GM21825 (cell line): ENCODE measurements at regions not wholly inside any gene's neighbourhood (a gene's known extent, or its start where the extent isn't known, plus 50 kb on each side); places are given as distances from the start of the nearest gene placed in this dataset.
A peak's percentile ranks its signal among the peaks of the same experiment; 100 is the strongest.
"Not testable (repeated sequence)": the region's sequence is repeated elsewhere in the genome, so short reads cannot be mapped to it uniquely, and the experiment has no call there.

Experiments
- ATAC-seq: cut with Tn5 transposase; IDR thresholded peaks from one replicate; pipeline ENCODE4 v1.9.1; 2021; ENCODE audit warnings: mild to moderate bottlenecking, moderate library complexity; ENCODE audit not compliant: unreplicated experiment

DNA sequence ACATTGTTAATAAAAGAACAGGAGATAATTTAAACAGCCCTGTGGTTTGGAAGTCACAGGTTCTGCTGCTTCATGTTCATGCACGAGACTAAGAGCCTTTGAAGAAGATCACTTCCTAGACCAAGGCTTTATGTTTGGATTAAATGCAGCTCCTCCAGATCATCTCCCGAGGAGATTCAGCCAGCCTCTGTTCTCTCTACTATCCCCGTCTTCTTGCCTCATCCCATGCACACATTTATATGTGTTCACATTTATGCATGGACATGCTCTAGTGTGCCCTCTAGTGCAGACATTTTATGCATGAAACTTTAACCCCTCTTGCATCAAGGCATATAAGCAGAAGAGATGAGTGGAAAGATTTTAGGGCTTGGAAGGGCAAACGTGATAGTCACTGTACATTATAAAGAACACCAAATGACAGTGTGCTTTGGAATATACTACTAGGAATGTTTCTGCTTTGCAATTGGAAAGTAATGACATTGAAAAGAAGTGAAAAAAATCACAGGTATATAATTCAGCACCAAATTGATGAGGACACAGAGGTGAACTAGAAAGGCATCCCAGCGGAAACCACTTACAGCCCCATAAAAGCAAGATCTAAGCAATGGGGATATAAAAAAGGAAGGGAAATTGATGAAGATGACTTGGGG lies 271.5 kb upstream of the PLGLB2 start:
- ATAC-seq, result not testable (repeated sequence)

DNA sequence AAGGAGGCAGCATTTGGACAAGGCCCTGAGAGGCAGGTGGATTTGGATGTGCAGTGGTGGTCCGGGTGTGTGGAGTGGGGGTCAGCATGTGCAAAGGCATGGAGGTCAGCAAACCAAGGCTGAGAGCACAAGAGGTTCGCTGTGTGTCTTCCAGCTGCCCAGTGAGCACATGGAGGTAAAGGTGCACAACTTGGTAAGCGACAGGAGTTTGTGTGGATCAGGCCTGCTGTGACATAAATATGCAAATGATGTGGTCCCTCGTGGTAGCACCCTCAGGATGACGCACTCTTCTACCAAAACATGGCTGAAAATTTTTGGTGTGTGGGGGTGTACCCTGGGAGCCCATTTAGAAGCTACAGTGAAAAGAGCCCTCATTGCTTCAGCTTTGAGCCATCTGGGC lies 271.0 kb upstream of the PLGLB2 start:
- not testable (repeated sequence) for ATAC-seq

DNA sequence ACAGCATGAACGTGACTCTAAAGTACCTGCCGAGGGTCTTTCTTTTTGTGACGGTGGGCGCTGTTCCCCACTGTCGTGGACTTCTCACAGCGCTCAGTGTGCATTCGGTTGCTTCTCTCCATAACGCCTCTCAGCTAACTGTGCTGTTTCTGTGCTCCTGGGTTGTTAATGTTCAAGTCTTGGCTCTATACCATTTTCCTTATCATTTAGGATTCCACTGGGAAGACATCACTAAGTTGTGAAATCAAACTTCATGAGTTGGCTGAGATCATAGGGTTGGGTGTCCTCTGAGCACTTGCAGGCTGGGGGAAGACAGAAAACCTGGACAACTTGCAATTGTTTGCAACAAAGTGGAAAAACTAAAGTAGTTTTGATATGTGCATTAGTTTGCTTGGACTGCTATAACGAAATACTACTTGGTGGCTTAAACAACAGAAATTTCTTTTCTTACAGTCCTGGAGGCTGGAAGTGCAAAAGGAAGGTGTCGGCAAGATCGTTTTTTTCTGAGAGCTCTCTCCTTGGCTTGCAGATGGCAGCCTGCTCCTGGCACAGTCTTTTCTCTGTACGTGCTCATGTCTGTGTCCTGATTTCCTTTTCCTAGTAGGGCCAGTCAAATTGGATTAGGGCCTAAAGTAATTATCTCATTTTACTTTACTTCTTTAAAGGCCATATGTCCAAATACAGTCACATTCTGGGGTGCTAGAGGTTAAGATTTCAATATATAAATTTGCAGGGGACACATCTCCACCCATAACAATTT lies 270.0 kb upstream of the PLGLB2 start:
- ATAC-seq, result not testable (repeated sequence)

DNA sequence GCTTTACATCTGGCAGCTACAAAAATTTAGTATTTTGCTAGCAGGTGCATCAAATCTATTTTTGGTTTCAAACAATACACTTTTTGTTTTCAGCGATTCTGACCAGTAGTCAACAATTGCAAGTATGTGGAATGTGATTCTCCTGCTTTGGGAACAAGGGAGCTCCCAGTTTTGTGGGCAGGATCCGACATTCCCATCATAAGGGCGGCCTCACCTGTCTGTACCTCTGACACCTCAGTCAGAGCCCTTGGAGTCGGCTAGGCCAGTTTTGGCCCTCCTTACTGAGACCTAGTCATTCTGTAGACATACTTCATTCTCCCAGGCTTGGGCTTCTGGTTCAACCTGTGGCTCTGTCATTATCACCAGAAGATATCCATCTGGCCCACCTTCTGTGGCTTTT lies 269.0 kb upstream of the PLGLB2 start:
- ATAC-seq, result not testable (repeated sequence)

DNA sequence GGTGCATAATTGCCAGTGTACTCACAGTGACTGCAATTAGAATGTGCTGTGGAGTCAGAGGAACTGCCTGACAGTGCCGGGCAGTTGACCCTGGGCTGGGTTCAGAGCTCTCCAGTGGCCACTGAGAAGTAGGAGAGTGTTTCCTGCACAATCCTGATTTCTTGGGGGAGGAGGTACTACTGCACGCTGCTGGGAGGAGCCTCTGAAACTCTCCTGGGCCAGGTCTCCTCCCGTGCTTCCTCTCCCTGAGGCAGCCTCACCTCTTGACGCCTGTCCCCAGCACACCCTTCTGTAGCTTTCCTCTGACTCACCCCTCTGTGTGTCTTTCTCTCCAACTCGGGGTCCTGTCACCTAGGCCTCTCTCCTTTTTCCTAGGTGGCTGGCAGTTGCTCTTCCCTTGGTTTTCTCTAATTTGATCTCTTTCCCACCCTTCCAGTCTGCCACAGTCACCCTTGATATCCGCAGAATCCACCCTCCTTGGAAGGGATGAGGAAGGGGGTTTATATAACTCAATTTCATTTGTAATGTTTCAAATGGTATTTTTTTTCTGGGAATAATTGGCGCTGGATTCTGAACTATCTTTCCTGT lies 264.7 kb upstream of the PLGLB2 start:
- ATAC-seq, result not testable (repeated sequence)

DNA sequence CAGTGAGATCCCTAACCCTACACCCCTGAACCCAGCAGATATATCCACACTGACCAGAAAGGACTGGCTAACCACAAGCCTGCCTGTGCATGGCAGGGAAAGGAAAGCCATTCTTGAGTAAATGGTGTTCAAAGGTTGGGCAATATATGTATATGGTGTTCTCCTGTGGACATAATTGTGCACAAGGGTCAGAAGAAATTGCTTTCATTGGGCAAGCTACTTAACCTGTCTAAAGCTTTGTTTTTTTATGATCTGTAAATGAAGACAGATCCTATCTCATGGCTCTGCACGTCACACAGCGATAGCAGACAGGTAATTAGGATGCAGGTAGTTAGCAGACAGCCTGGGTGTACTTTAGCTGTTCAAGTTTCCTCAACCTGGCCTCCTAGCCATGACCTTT lies 263.5 kb upstream of the PLGLB2 start:
- ATAC-seq, result not testable (repeated sequence)

DNA sequence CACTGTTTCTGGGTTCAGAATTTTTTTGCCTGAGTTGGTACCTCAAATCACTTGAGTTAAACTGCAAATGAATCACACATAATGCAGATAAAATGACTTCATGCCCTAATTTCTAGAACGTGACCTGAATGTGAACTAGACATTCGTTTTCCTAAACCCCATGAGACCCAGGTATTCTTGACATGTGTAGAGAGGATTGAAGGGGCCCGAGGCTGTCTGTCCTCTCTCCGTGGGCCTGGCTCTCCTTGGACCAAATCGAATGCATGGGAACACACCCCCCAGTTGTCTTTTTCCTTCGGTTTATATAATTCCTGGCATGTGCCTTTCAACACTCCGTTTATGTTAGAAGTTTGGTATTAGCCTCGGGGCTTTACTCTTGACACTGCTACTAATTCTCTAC lies 262.4 kb upstream of the PLGLB2 start:
- not testable (repeated sequence) for ATAC-seq

DNA sequence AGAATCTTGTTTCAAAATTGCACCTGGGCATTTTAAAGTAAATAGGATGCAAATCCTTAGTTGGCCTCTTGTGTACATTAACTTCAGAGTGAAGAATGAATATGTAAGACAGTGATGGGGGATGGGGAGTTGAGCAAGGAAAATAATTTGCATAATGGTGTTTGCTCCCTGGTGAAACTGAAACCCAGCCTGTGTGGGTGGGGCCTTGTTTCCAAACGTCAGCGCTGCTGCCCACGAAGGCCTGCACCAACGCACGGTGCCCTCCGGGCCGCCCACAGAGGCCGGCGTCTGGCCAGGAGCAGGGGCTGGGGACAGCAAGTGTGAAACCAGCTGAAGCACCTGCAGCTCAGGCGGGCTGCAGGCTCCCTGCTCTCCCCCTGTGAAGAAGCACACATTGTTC lies 262.0 kb upstream of the PLGLB2 start:
- ATAC-seq, result peak; percentile 92

DNA sequence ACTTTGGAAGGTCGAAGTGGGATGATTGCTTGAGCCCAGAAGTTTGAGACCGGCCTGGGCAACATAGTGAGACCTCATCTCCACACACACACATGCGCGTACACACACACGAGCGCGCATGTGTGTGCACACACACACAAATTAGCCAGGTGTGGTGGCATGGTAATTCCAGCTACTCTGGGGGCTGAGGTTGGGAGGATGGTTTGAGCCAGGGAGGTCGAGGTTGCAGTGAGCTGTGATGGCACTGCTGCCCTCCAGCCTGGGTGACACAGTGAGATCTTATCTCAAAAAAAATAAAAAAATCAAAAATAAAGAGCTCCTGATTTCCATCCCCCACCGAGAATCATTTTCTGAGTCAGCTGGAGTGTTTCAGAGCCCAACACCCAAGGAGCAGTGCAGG lies 261.5 kb upstream of the PLGLB2 start:
- not testable (repeated sequence) for ATAC-seq

DNA sequence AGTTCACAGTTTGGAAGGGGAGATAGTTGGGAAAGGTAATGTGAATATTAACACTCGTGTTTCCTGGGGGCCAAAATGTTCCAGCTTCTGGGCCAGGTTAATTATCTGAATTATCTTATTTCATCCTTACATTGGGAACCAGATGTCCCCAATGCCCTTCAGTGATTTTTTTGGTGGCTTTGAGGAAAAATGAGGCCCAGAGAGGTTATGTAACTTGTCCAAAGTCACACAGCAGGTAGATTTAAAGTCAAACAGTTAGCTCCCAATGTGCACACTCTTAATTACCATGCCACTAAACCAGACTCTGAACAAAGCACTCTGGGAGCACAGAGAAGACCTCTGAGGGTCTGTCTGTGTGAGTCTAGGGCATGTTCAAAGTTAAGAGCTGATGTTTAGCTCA lies 259.9 kb upstream of the PLGLB2 start:
- ATAC-seq, result not testable (repeated sequence)

DNA sequence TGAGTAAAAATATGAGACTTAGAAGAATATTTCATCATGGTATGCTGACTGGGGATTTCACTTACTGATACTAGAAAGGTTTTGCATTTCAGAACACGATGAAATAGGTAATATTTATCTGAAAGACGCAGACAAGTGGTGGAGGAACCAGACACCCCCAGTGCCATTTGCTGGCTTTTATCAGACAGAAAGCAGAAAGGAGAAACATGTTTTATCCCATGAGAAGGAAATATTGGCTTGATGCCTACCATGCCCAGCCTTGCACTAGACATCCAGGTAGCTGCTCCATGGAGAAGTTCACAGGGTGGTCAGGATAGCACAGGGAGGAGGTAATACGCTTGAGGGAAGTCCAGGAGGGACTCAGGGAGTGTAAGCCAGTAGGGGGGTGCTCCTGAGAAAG lies 258.9 kb upstream of the PLGLB2 start:
- ATAC-seq, result not testable (repeated sequence)

DNA sequence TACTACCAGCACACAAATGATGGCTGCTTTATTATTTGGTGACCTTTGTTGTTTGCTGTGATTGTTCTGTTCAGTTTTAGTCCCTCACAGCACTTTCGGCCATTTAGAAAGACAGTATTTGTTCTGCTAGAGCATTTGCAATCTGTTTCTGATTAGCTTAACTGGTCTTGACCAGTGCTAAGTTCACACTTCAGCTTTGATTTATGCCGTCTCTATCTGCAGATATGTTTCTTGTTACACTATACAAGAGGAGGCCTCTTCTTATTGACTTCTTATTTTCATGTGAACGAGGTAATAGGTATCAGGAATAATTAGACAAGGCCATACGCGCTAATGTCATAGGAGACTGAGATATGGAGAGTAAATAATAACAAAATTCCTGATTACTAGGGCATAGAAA lies 253.0 kb upstream of the PLGLB2 start:
- ATAC-seq, result not testable (repeated sequence)

DNA sequence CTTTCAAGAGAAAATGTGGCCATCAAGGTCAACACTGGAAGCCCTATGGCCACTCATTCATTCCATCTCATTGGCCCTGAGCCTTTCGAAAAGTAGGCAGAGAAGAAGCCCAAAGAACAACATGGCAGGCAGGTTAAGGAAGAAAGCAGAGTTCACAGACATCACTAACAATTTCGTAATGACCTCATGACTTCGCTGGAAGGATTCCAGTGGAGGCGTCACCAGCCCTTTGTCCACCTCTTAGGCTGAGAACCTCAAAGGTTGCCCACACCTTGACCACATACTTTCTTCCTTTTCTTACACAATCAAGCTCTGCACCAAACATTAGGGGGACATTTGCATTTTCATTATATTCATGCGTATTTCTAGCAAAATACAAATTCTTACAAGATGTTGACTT lies 252.4 kb upstream of the PLGLB2 start:
- not testable (repeated sequence) for ATAC-seq

DNA sequence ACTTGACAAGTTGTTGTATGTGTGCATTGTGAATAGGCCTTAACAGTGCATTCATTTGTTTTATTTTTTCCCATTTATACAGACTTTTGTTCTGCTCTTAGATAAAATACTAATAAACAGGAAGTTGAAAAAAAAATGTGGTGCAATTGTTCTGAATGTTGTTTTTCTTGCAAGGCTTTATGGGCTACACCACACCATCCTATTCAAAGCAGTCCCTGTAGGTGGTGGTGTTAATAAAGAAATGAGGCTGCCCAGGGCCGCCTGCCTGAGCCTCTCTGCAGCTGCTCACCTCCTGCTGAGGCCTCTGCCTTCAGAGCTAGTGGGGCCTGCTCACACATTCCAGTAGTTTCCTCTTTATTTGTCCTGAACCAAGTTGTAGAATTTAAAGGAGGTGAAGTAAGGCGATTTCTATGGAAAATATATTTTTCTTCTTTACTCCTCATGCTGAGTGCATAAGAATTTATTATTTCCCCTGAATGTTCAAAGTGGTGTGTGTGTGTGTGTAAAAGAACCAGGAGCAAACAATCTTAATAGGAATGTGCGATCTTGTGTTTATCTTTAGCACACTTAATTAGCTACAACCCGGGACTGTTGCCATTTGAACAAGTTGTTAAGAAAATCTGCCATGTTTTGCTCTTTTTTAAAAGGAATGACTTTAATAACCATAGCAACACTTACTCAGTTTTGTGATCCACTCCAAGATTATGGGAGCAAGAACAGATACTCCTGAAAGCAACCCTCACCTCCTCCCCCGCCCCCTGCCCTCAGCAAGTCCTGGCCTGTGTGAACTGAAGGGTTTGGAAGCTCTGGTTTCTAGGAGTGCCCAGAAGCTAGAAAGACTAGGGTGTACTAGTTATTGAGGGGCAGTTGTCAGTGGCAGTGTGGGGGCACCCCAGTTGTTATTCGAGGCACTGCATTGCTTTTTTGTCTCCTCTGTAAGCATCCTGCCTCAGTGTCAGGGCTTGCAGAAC lies 251.6 kb upstream of the PLGLB2 start:
- not testable (repeated sequence) for ATAC-seq

DNA sequence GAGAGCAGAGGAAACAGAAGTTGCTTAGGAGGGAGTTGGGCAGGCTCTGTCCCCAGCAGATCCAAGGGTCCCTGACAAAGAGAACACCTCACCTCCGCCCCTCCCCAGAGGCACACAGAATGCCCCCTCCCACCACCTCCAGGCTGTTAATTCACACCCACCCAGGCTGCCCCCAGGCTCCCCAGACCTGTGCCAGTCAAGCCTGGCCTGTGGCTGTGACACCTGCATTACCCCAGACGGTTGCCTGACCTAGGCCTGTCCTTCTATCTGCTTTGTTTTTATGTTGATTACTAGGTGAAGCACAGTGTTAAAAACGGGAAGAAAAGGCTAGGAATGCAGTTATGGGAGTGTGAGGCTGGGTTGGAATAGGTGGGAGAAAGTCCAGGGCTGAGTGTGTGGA lies 250.8 kb upstream of the PLGLB2 start:
- not testable (repeated sequence) for ATAC-seq

DNA sequence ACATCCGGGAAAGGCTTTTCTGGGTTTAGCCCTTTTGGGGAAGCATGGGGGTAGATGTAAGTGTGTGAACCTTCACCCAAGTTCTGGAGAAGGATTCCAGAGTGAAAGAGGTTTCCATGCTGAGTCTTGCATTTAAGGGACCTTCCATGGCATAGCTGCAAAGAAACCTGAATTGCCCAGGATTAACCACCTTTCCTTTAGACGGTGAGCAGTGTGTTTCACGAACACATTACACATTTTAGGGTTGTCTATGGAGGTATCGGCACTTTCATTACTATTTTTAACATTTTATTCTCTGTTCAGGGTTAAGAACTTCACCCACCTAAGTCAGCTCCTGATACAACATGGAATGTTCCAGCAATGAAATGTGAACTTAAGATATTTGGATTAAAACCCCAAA lies 250.2 kb upstream of the PLGLB2 start:
- not testable (repeated sequence) for ATAC-seq

DNA sequence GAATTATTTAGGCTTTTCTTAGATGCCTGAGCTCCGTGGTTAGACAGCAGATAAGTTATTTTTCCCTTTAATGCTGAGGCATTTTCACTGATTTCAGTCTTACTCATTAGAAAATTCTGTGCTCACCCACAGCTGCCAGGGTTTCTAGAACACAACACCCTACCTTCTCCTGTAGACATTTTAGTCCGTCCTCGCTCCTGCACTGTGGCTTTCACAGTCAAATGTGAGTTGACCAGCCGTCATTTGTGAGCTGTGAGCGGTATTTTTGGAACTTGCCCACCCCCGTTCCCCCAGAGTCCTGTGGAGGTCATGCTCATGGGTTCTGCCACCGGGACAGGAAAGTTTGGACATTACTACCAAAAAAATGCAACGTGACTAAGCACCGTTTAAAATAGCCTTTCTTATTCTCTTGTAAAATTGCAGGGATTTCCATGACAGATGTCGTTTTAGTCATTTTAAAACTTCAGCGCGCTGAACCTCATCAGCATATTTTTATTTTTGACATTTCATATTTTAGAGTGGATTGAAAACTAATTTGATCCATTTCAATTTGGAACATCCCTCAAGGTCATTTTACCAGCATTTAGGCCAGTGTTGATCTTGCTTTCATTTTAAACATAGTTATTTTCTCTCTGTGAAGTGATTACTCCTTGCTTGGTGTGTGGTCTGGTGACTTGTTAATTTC lies 249.6 kb upstream of the PLGLB2 start:
- peak; percentile 62 for ATAC-seq

DNA sequence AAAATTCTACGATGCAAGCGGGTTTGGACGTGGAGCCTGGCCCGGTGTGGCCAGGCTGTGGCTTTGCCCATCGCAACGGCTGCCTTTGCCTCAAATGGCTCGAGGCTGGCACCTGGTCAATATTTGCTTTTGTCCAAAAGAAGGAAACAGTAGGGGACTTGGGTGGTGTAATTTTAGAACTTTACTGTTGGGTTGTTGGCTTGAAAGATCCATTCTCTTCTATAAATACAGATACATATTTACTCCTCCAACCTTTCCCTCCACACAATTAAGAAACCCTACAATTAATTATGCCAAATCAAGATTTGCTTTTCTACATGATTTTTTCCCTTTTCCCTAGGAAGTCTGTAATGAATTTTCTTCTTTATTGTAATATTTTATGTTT lies 249.0 kb upstream of the PLGLB2 start:
- not testable (repeated sequence) for ATAC-seq

DNA sequence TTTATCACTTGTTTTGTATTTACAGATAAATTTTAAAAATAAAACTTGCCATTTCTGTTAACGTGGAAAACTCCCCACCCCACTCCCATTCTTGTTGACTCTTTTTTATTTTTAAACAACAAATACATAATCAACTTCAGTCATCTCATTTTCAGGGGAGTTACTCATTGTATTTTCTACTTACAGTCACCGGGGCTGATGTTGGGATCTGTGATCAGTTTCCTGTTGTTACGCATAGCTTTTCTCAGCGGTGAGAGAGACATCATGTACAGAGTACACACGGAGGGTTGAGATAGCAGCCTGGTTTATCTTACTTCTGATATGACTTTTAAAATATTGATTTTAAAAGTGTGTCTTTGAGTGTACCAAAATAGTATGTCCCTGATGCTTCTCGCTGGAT lies 248.0 kb upstream of the PLGLB2 start:
- not testable (repeated sequence) for ATAC-seq

DNA sequence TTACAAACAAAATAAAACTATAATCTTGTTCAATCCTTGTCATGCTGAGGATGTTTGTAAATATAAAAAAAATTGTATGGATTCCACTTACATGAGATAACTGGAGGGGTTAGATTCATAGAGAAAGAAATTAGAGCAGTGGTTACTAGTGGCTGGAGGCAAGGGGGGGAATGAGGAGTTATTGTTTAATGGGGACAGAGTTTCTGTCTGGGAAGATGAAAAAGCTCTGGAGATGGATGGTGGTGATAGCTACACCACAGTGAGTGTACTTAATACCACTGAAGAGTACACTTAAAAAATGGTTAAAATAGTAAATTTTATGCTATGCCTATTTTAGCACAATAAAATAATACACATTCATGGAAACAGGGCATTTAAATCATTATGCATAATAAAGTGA lies 247.5 kb upstream of the PLGLB2 start:
- ATAC-seq, result not testable (repeated sequence)
